HG03571 (cell line): ENCODE measurements at regions not wholly inside any gene's neighbourhood (a gene's known extent, or its start where the extent isn't known, plus 50 kb on each side); places are given as distances from the start of the nearest gene placed in this dataset.
"Not testable (repeated sequence)": the region's sequence is repeated elsewhere in the genome, so short reads cannot be mapped to it uniquely, and the experiment has no call there.

Experiments used
- ATAC-seq: cut with Tn5 transposase; IDR thresholded peaks from one replicate; pipeline ENCODE4 v1.9.1; 2021; ENCODE audit not compliant: unreplicated experiment

GRCh38 chr7:67662804-67663203 is 666.2 kb downstream of the TYW1 start:
- no peak for ATAC-seq

GRCh38 chr7:67663644-67664043 is 667.0 kb downstream of the TYW1 start:
- ATAC-seq, result no peak

GRCh38 chr7:67666359-67666758 is 669.7 kb downstream of the TYW1 start:
- ATAC-seq, result not testable (repeated sequence)

- no peak for ATAC-seq
Measured at GRCh38 chr7:67671006-67671548, 674.4 kb downstream of the TYW1 start.

GRCh38 chr7:67673861-67674260 is 677.2 kb downstream of the TYW1 start:
- no peak for ATAC-seq

GRCh38 chr7:67674862-67675261 is 678.2 kb downstream of the TYW1 start:
- not testable (repeated sequence) for ATAC-seq

- ATAC-seq, result no peak
Measured at GRCh38 chr7:67675971-67676370, 679.3 kb downstream of the TYW1 start.

GRCh38 chr7:67678419-67678818 is 681.8 kb downstream of the TYW1 start:
- ATAC-seq, result no peak

- ATAC-seq, result no peak
Measured at GRCh38 chr7:67683628-67684027, 687.0 kb downstream of the TYW1 start.

GRCh38 chr7:67690700-67691099 is 694.1 kb downstream of the TYW1 start:
- ATAC-seq, result no peak

- ATAC-seq, result no peak
Measured at GRCh38 chr7:67692425-67692824, 695.8 kb downstream of the TYW1 start.

- no peak for ATAC-seq
Measured at GRCh38 chr7:67696124-67696523, 699.5 kb downstream of the TYW1 start.

GRCh38 chr7:67696878-67697277 is 700.2 kb downstream of the TYW1 start:
- ATAC-seq, result no peak

GRCh38 chr7:67698354-67698753 is 701.7 kb downstream of the TYW1 start:
- no peak for ATAC-seq

GRCh38 chr7:67705850-67706249 is 709.2 kb downstream of the TYW1 start:
- no peak for ATAC-seq

GRCh38 chr7:67711706-67712105 is 715.1 kb downstream of the TYW1 start:
- no peak for ATAC-seq

GRCh38 chr7:67713451-67714056 is 716.9 kb downstream of the TYW1 start:
- ATAC-seq, result no peak

- no peak for ATAC-seq
Measured at GRCh38 chr7:67716729-67717128, 720.1 kb downstream of the TYW1 start.

GRCh38 chr7:67723591-67723990 is 727.0 kb downstream of the TYW1 start:
- no peak for ATAC-seq

GRCh38 chr7:67724435-67724834 is 727.8 kb downstream of the TYW1 start:
- no peak for ATAC-seq

GRCh38 chr7:67724955-67725354 is 728.3 kb downstream of the TYW1 start:
- no peak for ATAC-seq

- no peak for ATAC-seq
Measured at GRCh38 chr7:67725423-67725822, 728.8 kb downstream of the TYW1 start.

GRCh38 chr7:67729771-67730170 is 733.1 kb downstream of the TYW1 start:
- no peak for ATAC-seq
